ENCODE measurements at regions not wholly inside any gene's neighbourhood (a gene's known extent, or its start where the extent isn't known, plus 50 kb on each side); places are given as distances from the start of the nearest gene placed in this dataset.

DNA sequence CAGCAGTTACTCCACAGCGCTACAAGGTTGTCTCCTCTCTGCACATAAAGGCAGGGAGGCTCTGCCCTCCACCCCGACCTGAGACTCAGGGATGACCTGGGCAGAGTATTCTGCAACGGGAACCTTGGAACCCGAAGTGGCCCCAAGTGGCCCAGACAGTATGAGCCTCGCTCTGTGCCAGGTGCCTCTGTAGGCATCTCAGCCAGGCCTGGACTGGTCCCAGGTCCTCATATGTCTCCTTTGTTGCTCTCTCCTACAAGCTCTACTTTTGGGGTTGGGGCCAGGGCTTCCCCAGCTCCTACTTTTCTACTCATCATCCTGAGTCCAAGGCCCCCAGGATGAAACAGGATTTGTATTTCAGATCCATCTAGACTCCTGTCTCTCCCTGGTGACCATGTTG is 241.5 kb upstream of the PRSS1 start:
- no peak for TF ChIP-seq POLR2A (IDR thresholded peaks at IDR 0.05)
- TF ChIP-seq POLR2AphosphoS5 (IDR thresholded peaks at IDR 0.05; ENCODE audit: insufficient read depth in 1 of 2, low read depth in 1 of 2), result no peak

All from vagina (tissue), 2 donors.